Psoas muscle (tissue), 7 donors: ENCODE measurements at regions not wholly inside any gene's neighbourhood (a gene's known extent, or its start where the extent isn't known, plus 50 kb on each side); places are given as distances from the start of the nearest gene placed in this dataset.

ENCODE experiments used
- ATAC-seq, 4 donors: fragments of 200-7000 bp; cut with Tn5 transposase; one replicate each; pipeline ENCODE4 v1.9.1; 2020; ENCODE audit warnings: moderate library complexity in 3 of 4, mild to moderate bottlenecking in 2 of 4
- DNase-seq, 2 donors: peaks; one replicate each; pipeline ENCODE4 v3.0.0-alpha.2; 2020
- H3K27ac ChIP-seq: fragments of 200-600 bp; one replicate; pipeline ENCODE4 v1.8.0; 2022
- H3K27me3 ChIP-seq, 3 donors: fragments of 200-600 bp in 1 of 3; one replicate each; pipeline versions ENCODE4 v1.6.1 to v1.8.0; 2013 to 2022; ENCODE audit warnings: low read length in 2 of 3, mild to moderate bottlenecking in 2 of 3, moderate library complexity in 1 of 3; ENCODE audit not compliant: insufficient read depth in 3 of 3
- H3K36me3 ChIP-seq, 2 donors: fragments of 200-600 bp in 1 of 2; one replicate each; pipeline versions ENCODE4 v1.6.1 to v1.8.0; 2013 to 2022; ENCODE audit warnings: low read depth in 1 of 2, mild to moderate bottlenecking in 1 of 2, moderate library complexity in 1 of 2; ENCODE audit not compliant: insufficient read depth in 1 of 2
- H3K4me1 ChIP-seq: fragments of 200-600 bp; one replicate; pipeline ENCODE4 v1.8.0; 2022
- H3K4me3 ChIP-seq: fragments of 200-600 bp; one replicate; pipeline ENCODE4 v1.8.0; 2022; ENCODE audit warnings: mild to moderate bottlenecking
- H3K9me3 ChIP-seq: fragments of 200-600 bp; one replicate; pipeline ENCODE4 v1.8.0; 2022
- CTCF ChIP-seq: fragments of 200-600 bp; IDR thresholded peaks from one replicate; pipeline ENCODE4 v1.8.0; 2022; ENCODE audit warnings: antibody characterized with exemption
- WGBS, 3 donors: extraction: QIAGEN DNeasy Blood & Tissue Kit; methylation state at CpG; one replicate each; pipeline versions ENCODE4 v1.1.6 to v1.1.7; 2013; 5-methylcytosine and 5-hydroxymethylcytosine counted together
- intact Hi-C, 2 donors: fragments of 100-400 bp; cut with DNase I; formaldehyde crosslinking; loops; one replicate each; pipeline versions ENCODE4 v1.11.0 to v1.14.2; 2022
- donor health status: healthy with polysubstance abuse.
- donor health status: DM: no; HTN: no; CAD: no; lungs with moderate emphysema.
- donor health status: Bipolar disorder and iron deficiency.
- donor health status: healthy.
- donor health status: DM: yes; HTN: yes; CAD: no.
- donor health status: DM: no; HTN: no; CAD: no.
- donor health status: DM: yes; HTN: yes; CAD: no.

GRCh38 chr4:10200869-10201268 lies 84.3 kb upstream of the WDR1 start:
- no peak for TF ChIP-seq CTCF
- H3K9me3 ChIP-seq: no peaks in the 10 kb centered on the region
- DNase-seq: no peak
- H3K4me1 ChIP-seq: no peaks in the 10 kb centered on the region
- no peak overlapping the region for H3K4me3 ChIP-seq
- ATAC-seq: no peak
- peaks cover 0 to 2% (median 0%) of the 10 kb centered on the region in 3 donors for H3K27me3 ChIP-seq
- intact Hi-C loops: no loop called here
- H3K27ac ChIP-seq: no peak overlapping the region
- WGBS, 3 donors: 63 to 70% (median 67%) methylated on average over 3 of the region's 3 CpGs
- H3K36me3 ChIP-seq: no peaks in the 10 kb centered on the region

DNA sequence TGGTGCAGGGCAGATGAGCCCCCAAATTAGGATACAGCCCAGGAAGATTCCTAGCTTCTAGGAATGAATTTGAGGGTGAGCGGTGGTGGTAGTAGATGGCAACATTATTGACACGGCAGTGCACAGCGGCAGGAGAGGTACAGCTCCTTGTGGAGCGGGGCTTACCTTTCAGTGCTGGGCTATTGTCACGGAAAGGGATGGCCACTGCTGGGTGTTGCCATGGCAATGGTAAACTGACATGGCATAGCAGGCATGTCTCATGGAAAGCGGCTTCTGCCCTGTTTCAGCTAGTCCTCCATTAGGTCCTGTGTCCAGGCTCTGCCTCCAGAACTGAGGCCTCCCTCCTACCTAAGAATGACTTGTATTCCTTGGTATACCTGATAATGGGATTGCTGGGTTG lies 81.8 kb upstream of the WDR1 start:
- no peaks in the 10 kb centered on the region for H3K9me3 ChIP-seq
- peaks cover 0 to 2% (median 0%) of the 10 kb centered on the region in 3 donors for H3K27me3 ChIP-seq
- TF ChIP-seq CTCF: no peak
- 82 to 86% (median 86%) methylated on average over 6 of the region's 6 CpGs for WGBS, 3 donors
- no peaks in the 10 kb centered on the region for H3K36me3 ChIP-seq
- intact Hi-C loops: loop anchor here in 1 of 2 donors (5.0 kb wide), 1 partner anchor 39 kb away; no protein-coding TSS in a partner anchor
- H3K27ac ChIP-seq: no peak overlapping the region
- DNase-seq: no peak
- ATAC-seq: no peak
- H3K4me1 ChIP-seq: no peaks in the 10 kb centered on the region
- no peak overlapping the region for H3K4me3 ChIP-seq

- ATAC-seq (no peak), DNase-seq (no peak)
- Histone ChIP-seq H3K27ac (no peak overlapping the region), H3K9me3 (no peaks in the 10 kb centered on the region), H3K4me1 (no peaks in the 10 kb centered on the region), H3K36me3 (no peaks in the 10 kb centered on the region), H3K4me3 (no peak overlapping the region), H3K27me3 (peaks cover 0 to 2% (median 0%) of the 10 kb centered on the region in 3 donors)
- 90 to 93% (median 92%) methylated on average over 7 of the region's 7 CpGs for WGBS, 3 donors
- TF ChIP-seq CTCF: no peak
- intact Hi-C loops: loop anchor here in 1 of 2 donors (5.0 kb wide), 1 partner anchor 39 kb away; no protein-coding TSS in a partner anchor
These were observed 81.4 kb upstream of the WDR1 start for GRCh38 chr4:10197952-10198351.

DNA sequence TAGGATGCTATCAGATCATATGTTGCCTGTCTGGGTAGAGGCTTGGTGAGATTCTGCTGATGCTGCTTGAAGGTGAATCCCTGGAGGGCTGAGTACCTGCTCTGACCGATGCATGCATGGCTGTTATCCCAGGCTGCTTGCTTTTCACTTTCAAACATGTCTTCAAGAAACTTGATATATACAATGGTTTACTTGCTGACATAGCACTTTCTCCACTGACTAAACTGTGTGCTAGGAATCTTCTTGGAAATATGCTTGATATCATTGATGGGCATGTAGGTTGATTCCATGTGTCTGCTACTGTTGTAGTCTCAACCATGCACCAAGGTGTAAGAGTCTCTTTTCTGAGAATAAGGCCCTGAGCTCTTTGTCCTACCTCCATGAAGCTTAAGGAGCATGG lies 79.6 kb upstream of the WDR1 start:
- no peak for TF ChIP-seq CTCF
- 44 to 77% (median 58%) methylated on average over 1 of the region's 1 CpG for WGBS, 3 donors
- no peaks in the 10 kb centered on the region for H3K36me3 ChIP-seq
- H3K27ac ChIP-seq: no peak overlapping the region
- ATAC-seq (no peak), DNase-seq (no peak)
- H3K27me3 ChIP-seq: peaks cover 0 to 2% (median 0%) of the 10 kb centered on the region in 3 donors
- intact Hi-C loops: loop anchor here in 1 of 2 donors (5.0 kb wide), 1 partner anchor 41 kb away; no protein-coding TSS in a partner anchor
- no peak overlapping the region for H3K4me3 ChIP-seq
- no peaks in the 10 kb centered on the region for H3K4me1 ChIP-seq
- no peaks in the 10 kb centered on the region for H3K9me3 ChIP-seq

GRCh38 chr4:10192331-10192730 lies 75.7 kb upstream of the WDR1 start:
- DNase-seq: no peak
- intact Hi-C loops: no loop called here
- no peak for TF ChIP-seq CTCF
- H3K4me1 ChIP-seq: no peaks in the 10 kb centered on the region
- no peak for ATAC-seq
- no peaks in the 10 kb centered on the region for H3K9me3 ChIP-seq
- H3K36me3 ChIP-seq: no peaks in the 10 kb centered on the region
- H3K4me3 ChIP-seq: no peak overlapping the region
- WGBS, 3 donors: 51 to 55% (median 53%) methylated on average over 3 of the region's 3 CpGs
- no peaks in the 10 kb centered on the region for H3K27me3 ChIP-seq
- H3K27ac ChIP-seq: no peak overlapping the region
